ENCODE measurements at regions not wholly inside any gene's neighbourhood (a gene's known extent, or its start where the extent isn't known, plus 50 kb on each side); places are given as distances from the start of the nearest gene placed in this dataset.

DNA sequence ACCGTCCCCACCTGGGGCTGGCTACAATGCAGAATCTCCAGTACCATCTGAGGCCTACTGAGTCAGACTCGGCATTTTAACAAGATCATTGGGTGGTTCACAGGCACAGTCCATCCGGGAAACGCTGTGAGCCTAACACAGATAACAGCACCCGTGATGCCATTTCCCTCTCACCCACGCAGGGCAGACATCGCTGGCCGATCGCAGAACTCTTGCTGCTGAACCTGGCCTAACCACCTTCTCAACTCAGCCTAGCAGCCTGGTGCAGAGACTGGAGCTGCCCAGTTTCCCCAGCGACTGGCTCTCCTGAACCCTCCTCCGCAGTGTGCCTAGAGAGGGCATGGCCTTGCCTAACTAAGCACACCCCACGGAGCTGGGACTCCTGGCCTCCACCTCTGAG lies 83.3 kb downstream of the NCOR2 start:
- DNase-seq (ENCODE audit: low read depth): no peak
- H3K4me3 ChIP-seq (ENCODE audit: low read length): no peak overlapping the region
- TF ChIP-seq, protein P1, sequence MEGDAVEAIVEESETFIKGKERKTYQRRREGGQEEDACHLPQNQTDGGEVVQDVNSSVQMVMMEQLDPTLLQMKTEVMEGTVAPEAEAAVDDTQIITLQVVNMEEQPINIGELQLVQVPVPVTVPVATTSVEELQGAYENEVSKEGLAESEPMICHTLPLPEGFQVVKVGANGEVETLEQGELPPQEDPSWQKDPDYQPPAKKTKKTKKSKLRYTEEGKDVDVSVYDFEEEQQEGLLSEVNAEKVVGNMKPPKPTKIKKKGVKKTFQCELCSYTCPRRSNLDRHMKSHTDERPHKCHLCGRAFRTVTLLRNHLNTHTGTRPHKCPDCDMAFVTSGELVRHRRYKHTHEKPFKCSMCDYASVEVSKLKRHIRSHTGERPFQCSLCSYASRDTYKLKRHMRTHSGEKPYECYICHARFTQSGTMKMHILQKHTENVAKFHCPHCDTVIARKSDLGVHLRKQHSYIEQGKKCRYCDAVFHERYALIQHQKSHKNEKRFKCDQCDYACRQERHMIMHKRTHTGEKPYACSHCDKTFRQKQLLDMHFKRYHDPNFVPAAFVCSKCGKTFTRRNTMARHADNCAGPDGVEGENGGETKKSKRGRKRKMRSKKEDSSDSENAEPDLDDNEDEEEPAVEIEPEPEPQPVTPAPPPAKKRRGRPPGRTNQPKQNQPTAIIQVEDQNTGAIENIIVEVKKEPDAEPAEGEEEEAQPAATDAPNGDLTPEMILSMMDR (IDR thresholded peaks at IDR 0.05; ENCODE audit: insufficient read depth, low read depth, low read length, missing control alignments): no peak

DNA sequence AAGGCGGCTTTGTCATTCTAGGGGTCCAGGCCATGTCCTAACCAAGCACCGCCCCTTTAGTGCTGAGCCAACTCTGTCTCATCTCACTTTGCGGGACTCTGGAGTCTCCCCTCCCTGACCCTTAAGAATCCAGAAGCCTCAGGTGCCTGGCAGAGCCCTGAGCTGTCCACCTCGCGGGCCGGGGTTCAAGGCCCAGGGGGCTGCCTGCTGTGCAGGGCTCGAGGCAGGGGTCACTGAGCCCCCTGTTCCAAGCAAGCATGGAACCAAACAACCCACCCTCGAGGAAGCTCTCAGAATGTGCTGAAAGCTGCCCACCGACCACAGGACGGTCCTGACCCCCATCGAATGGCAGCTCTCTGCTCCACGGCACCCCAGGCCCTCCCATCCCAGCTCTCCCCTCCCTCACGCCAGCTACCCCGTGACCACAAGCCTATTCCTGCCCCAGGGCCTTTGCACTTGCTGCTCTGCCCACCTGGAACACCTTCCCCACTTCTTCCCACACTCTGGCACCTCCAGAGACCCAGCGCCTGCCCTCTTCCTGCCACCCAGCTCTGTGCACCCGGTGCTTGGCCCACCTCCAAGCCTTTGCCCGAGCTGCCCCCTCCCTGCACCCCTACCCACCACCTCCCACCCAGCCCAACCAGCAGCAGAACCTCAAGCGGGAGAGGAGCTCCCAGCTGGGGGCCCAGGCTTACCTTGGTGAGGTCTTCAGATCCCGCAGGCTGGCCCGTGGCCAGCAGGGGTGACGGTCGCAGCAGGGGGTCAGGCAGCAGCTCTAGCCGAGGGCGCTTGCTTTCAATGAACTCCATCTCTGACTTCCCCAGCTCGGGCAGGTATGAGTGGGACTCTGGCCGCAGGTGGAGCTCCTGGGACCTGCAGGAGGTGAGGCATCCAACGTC lies 84.3 kb downstream of the NCOR2 start:
- TF ChIP-seq, protein P1 (IDR thresholded peaks at IDR 0.05; ENCODE audit: insufficient read depth, low read depth, low read length, missing control alignments): no peak
- DNase-seq (ENCODE audit: low read depth): no peak
- H3K4me3 ChIP-seq (ENCODE audit: low read length): no peak overlapping the region

DNA sequence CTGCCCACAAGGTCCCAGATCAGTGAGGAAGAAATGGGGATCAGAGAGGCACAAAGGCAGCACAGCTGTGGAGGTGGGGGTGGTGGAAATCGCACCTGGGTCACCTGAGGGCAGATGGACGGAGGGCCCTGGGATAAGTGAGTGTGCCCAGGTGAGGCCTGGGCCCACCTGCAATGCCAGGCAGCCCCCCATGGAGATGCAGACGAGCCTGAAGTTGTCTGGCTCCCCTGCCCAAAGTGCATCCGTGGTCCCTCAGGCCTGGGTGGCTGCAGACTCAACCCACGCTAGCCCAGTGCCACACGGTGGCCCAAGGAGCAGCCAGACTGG lies 84.9 kb downstream of the NCOR2 start:
- no peak overlapping the region for H3K4me3 ChIP-seq (ENCODE audit: low read length)
- no peak for DNase-seq (ENCODE audit: low read depth)
- TF ChIP-seq, protein P1 (IDR thresholded peaks at IDR 0.05; ENCODE audit: insufficient read depth, low read depth, low read length, missing control alignments): no peak

DNA sequence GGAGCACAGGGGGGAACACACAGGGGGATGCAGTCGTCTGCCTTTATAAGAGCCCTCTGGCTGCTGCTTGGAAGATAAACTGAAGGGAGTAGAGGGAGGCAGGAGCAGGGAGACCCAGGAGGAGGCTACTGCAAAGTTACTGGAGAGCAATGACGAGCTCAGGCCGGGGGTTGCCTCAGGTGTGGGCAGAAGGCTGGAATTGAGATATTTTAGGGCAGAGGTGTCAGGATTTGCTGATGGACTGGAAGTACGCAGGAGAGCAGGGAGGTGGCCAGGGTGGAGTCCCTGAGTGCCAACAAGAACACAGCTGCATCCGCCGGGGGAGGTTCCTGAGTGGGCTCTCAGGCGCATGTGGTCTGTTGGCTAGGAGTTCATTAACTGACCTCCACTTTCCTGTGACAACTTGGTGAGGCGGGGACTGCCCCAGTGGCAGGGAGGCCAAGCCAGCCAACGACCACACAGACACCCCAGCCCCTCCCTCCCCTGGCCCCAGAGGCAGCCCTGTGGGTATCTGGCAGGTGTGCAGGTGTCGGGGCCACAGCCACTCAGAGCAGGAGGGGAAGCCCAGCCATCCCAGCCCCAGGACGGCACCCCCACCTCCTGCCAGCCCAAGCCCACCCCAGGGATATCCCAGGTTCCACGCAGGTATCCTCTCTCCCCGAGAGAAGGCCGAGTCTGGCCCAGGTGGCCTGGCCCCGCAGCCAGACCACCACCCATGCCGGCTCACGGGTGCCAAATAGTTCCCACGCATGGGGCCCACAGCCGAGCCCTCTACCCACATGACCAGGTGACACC lies 85.4 kb downstream of the NCOR2 start:
- TF ChIP-seq, protein P1 (IDR thresholded peaks at IDR 0.05; ENCODE audit: insufficient read depth, low read depth, low read length, missing control alignments): no peak
- H3K4me3 ChIP-seq (ENCODE audit: low read length): no peak overlapping the region
- DNase-seq (ENCODE audit: low read depth): no peak

DNA sequence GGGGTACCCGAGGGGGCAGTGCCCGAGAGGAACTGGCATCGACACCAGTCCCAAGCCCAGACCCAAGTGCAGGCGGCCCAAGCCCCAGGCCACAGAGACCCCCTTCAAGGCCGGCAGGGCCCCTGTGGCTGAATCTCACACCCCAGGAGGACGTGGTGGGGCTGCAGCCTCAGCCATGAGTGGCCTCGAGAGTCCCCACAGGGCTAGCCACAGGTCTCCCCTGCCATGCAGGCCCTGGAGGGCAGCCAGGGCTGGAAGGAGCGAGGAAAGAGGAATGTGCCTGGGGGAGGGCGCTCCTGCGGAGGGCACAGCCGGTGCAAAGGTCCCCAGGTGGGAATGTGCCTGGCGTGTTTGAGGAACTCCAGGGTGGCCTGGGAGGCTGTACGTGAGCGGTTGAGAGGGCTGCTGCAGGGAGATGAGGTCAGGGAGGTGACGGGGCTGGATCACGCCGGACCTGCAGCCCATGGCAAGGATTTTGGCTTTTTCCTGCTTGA lies 86.1 kb downstream of the NCOR2 start:
- TF ChIP-seq, protein P1 (IDR thresholded peaks at IDR 0.05; ENCODE audit: insufficient read depth, low read depth, low read length, missing control alignments): no peak
- no peak for DNase-seq (ENCODE audit: low read depth)
- no peak overlapping the region for H3K4me3 ChIP-seq (ENCODE audit: low read length)

DNA sequence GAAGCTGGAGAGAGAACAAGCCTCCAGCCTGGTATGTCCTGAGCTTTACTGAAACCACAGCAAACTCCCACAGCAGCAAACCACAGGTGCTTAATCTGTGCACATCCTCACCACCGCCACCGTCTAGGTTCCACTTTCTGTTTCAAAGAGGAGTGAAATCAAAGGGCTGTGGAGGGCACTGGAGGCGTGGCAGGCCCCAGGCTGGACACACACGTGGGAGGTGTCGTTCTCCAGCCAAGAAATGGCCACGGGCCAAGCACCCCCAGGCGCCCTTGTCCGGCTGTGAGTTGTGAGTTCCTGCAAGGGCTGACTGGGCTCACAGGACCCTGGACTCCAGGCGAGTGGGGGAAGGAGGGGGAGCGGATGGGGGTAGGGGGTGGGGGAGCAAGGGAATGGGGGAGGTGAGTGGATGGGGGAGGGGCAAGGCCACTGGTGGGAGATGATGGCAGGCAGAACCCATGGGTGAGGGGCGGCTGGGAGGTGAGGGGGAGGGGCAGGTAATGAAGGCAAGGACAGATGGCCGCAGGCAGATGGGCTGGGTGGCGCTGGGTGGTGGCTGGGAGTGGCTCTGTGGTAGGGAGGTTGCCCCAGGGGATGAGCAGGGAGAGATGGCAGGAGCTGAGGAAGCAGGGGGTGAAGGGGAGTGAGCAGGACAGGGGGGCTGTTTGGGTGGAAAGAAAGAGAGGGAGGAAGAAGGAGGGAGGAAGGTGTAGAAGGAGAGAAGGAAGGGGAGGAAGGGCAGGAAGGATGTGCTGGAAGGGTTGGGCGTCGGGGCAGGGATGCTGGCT lies 86.7 kb downstream of the NCOR2 start:
- H3K4me3 ChIP-seq (ENCODE audit: low read length): no peak overlapping the region
- DNase-seq (ENCODE audit: low read depth): no peak
- TF ChIP-seq, protein P1 (IDR thresholded peaks at IDR 0.05; ENCODE audit: insufficient read depth, low read depth, low read length, missing control alignments): no peak

Data from epithelial cell of esophagus (primary cell).